Suprapubic skin (tissue), 4 donors: ENCODE measurements at regions not wholly inside any gene's neighbourhood (a gene's known extent, or its start where the extent isn't known, plus 50 kb on each side); places are given as distances from the start of the nearest gene placed in this dataset.

ENCODE experiments used
- DNase-seq, 2 donors: peaks; one replicate each; pipeline ENCODE4 v3.0.0-alpha.2; 2019; ENCODE audit warnings: low spot score in 2 of 2
- H3K27ac ChIP-seq: fragments of 200-600 bp; sonication (generic); one replicate; pipeline ENCODE4 v1.5.1; 2019
- H3K27me3 ChIP-seq: fragments of 200-600 bp; sonication (generic); one replicate; pipeline ENCODE4 v1.5.1; 2019
- H3K36me3 ChIP-seq: fragments of 200-600 bp; sonication (generic); one replicate; pipeline ENCODE4 v1.5.1; 2019
- H3K4me1 ChIP-seq: fragments of 200-600 bp; sonication (generic); one replicate; pipeline ENCODE4 v1.5.1; 2019
- H3K4me3 ChIP-seq: fragments of 200-600 bp; sonication (generic); one replicate; pipeline ENCODE4 v1.5.1; 2019; ENCODE audit warnings: mild to moderate bottlenecking
- H3K9me3 ChIP-seq: fragments of 200-600 bp; sonication (generic); one replicate; pipeline ENCODE4 v1.5.1; 2019
- CTCF ChIP-seq, 2 donors: fragments of 200-600 bp in 1 of 2; fragments of 450-650 bp in 1 of 2; sonication (generic) in 1 of 2; IDR thresholded peaks; one replicate each; pipeline ENCODE4 v1.5.1; 2016 to 2019; ENCODE audit warnings: antibody characterized with exemption in 2 of 2, mild to moderate bottlenecking in 1 of 2, moderate library complexity in 1 of 2
- EP300 ChIP-seq: sonication (generic); formaldehyde crosslinking; IDR thresholded peaks from one replicate; pipeline ENCODE4 v1.6.1; 2017; ENCODE audit warnings: antibody characterized with exemption
- POLR2A ChIP-seq, 2 donors: fragments of 450-650 bp; IDR thresholded peaks; one replicate each; pipeline ENCODE4 v1.6.1; 2017; ENCODE audit warnings: antibody characterized with exemption in 2 of 2, mild to moderate bottlenecking in 2 of 2, moderate library complexity in 2 of 2
- POLR2AphosphoS5 ChIP-seq, 3 donors: sonication (generic); formaldehyde crosslinking; IDR thresholded peaks; one replicate each; pipeline ENCODE4 v1.6.1; 2017; ENCODE audit warnings: antibody characterized with exemption in 3 of 3
- WGBS: methylation state at CpG from one replicate; pipeline ENCODE4 v1.1.5; 2018; 5-methylcytosine and 5-hydroxymethylcytosine counted together

- H3K36me3 ChIP-seq, result no peaks in the 10 kb centered on the region
- no peak overlapping the region for H3K27ac ChIP-seq
These were observed 190.3 kb upstream of the TAB2 start for GRCh38 chr6:149127212-149127611.

GRCh38 chr6:149128489-149129145 lies 188.9 kb upstream of the TAB2 start:
- 71% methylated on average over 5 of the region's 5 CpGs for WGBS
- H3K4me1 ChIP-seq, result peaks cover 14% of the 10 kb centered on the region
- H3K4me3 ChIP-seq, result no peak overlapping the region
- no peak for TF ChIP-seq POLR2AphosphoS5 (IDR thresholded peaks at IDR 0.05)
- TF ChIP-seq CTCF (IDR thresholded peaks at IDR 0.05), result no peak
- no peak for TF ChIP-seq POLR2A (IDR thresholded peaks at IDR 0.05)
- TF ChIP-seq EP300, result no peak
- DNase-seq, result no peak
- no peaks in the 10 kb centered on the region for H3K27me3 ChIP-seq
- H3K36me3 ChIP-seq, result no peaks in the 10 kb centered on the region
- no peak overlapping the region for H3K27ac ChIP-seq
- H3K9me3 ChIP-seq, result no peaks in the 10 kb centered on the region

More at GRCh38 chr6:149127212-149127611, 190.3 kb upstream of the TAB2 start:
- DNase-seq, result no peak
- TF ChIP-seq CTCF (IDR thresholded peaks at IDR 0.05), result no peak
- Histone ChIP-seq H3K4me1 (peaks cover 14% of the 10 kb centered on the region), H3K9me3 (no peaks in the 10 kb centered on the region), H3K27me3 (no peaks in the 10 kb centered on the region), H3K4me3 (no peak overlapping the region)
- WGBS, result 85% methylated on average over 1 of the region's 1 CpG

- peak overlapping the region; percentile 40 for H3K27ac ChIP-seq
- DNase-seq, result no peak
- peaks cover 14% of the 10 kb centered on the region for H3K4me1 ChIP-seq
These were observed 188.0 kb upstream of the TAB2 start for GRCh38 chr6:149129371-149130077.

GRCh38 chr6:149130090-149130489 lies 187.4 kb upstream of the TAB2 start:
- Histone ChIP-seq H3K4me1 (peaks cover 14% of the 10 kb centered on the region), H3K27me3 (no peaks in the 10 kb centered on the region), H3K36me3 (no peaks in the 10 kb centered on the region), H3K4me3 (no peak overlapping the region), H3K9me3 (no peaks in the 10 kb centered on the region), H3K27ac (peak overlapping the region; percentile 40)
- TF ChIP-seq POLR2A (IDR thresholded peaks at IDR 0.05) (no peak), EP300 (no peak), POLR2AphosphoS5 (IDR thresholded peaks at IDR 0.05) (no peak), CTCF (IDR thresholded peaks at IDR 0.05) (no peak)
- DNase-seq, result no peak
- 61% methylated on average over 1 of the region's 1 CpG for WGBS

More at GRCh38 chr6:149129371-149130077, 188.0 kb upstream of the TAB2 start:
- H3K36me3 ChIP-seq, result no peaks in the 10 kb centered on the region
- no peaks in the 10 kb centered on the region for H3K9me3 ChIP-seq
- TF ChIP-seq POLR2AphosphoS5 (IDR thresholded peaks at IDR 0.05) (no peak), POLR2A (IDR thresholded peaks at IDR 0.05) (no peak), EP300 (no peak)
- 47% methylated on average over 9 of the region's 9 CpGs for WGBS
- no peak overlapping the region for H3K4me3 ChIP-seq
- no peaks in the 10 kb centered on the region for H3K27me3 ChIP-seq

GRCh38 chr6:149130508-149130907 lies 187.0 kb upstream of the TAB2 start:
- no peaks in the 10 kb centered on the region for H3K9me3 ChIP-seq
- H3K4me1 ChIP-seq, result peaks cover 14% of the 10 kb centered on the region
- 69% methylated on average over 7 of the region's 7 CpGs for WGBS
- peak overlapping the region; percentile 40 for H3K27ac ChIP-seq
- no peak overlapping the region for H3K4me3 ChIP-seq
- TF ChIP-seq CTCF (IDR thresholded peaks at IDR 0.05) (no peak), POLR2AphosphoS5 (IDR thresholded peaks at IDR 0.05) (no peak), POLR2A (IDR thresholded peaks at IDR 0.05) (no peak)
- H3K36me3 ChIP-seq, result no peaks in the 10 kb centered on the region
- H3K27me3 ChIP-seq, result no peaks in the 10 kb centered on the region
- DNase-seq, result no peak
